GM23338 (cell line): ENCODE measurements at regions not wholly inside any gene's neighbourhood (a gene's known extent, or its start where the extent isn't known, plus 50 kb on each side); places are given as distances from the start of the nearest gene placed in this dataset.

Experiments
- ATAC-seq: fragments of 200-7000 bp; cut with Tn5 transposase; 3 replicates; pipeline ENCODE4 v1.9.1; 2020
- DNase-seq: peaks from one replicate; pipeline ENCODE4 v3.0.0-alpha.2; 2015; ENCODE audit warnings: low spot score
- H2AFZ ChIP-seq: fragments of 200-600 bp; sonication (generic); 2 replicates; pipeline ENCODE4 v1.8.0; 2016; ENCODE audit warnings: antibody characterized with exemption, mild to moderate bottlenecking, moderate library complexity
- H3F3A ChIP-seq: fragments of 200-600 bp; sonication (generic); replicated peaks from 2 replicates; pipeline ENCODE4 v1.8.0; 2017; ENCODE audit warnings: antibody characterized with exemption, mixed run types, low read depth
- H3K27ac ChIP-seq: fragments of 200-600 bp; sonication (generic); 2 replicates; pipeline ENCODE4 v1.6.1; 2016; ENCODE audit warnings: low read depth
- H3K27me3 ChIP-seq: fragments of 200-600 bp; sonication (generic); 2 replicates; pipeline ENCODE4 v1.8.0; 2016; ENCODE audit warnings: mild to moderate bottlenecking, mixed run types, moderate library complexity; ENCODE audit not compliant: insufficient read depth
- H3K36me3 ChIP-seq: fragments of 200-600 bp; sonication (generic); 2 replicates; pipeline ENCODE4 v1.8.0; 2016; ENCODE audit warnings: mild to moderate bottlenecking; ENCODE audit not compliant: insufficient read depth
- H3K4me1 ChIP-seq: fragments of 200-600 bp; sonication (generic); 2 replicates; pipeline ENCODE4 v1.8.0; 2016; ENCODE audit warnings: mild to moderate bottlenecking, moderate library complexity; ENCODE audit not compliant: insufficient read depth
- H3K4me2 ChIP-seq: fragments of 200-600 bp; sonication (generic); 2 replicates; pipeline ENCODE4 v1.7.1; 2017; ENCODE audit warnings: mixed run types
- H3K4me3 ChIP-seq: fragments of 200-600 bp; sonication (generic); 2 replicates; pipeline ENCODE4 v1.6.1; 2016; ENCODE audit warnings: mixed run types
- H3K79me2 ChIP-seq: fragments of 200-600 bp; sonication (generic); replicated peaks from 2 replicates; pipeline ENCODE4 v1.8.0; 2017; ENCODE audit warnings: mild to moderate bottlenecking; ENCODE audit not compliant: insufficient read depth
- H3K9me2 ChIP-seq: fragments of 200-600 bp; sonication (generic); 2 replicates; pipeline ENCODE4 v1.8.0; 2017; ENCODE audit not compliant: insufficient read depth
- H4K20me1 ChIP-seq: fragments of 200-600 bp; sonication (generic); replicated peaks from 2 replicates; pipeline ENCODE4 v1.8.0; 2017; ENCODE audit warnings: mild to moderate bottlenecking; ENCODE audit not compliant: insufficient read depth
- H3K27ac Mint-ChIP-seq: 2 replicates; pipeline ENCODE4 v1.8.0; 2020; ENCODE audit warnings: inconsistent platforms, mild to moderate bottlenecking, moderate library complexity, mixed read lengths
- H3K27me3 Mint-ChIP-seq: 3 replicates; pipeline ENCODE4 v1.8.0; 2022; ENCODE audit warnings: low read depth, mild to moderate bottlenecking, moderate library complexity, mixed read lengths, inconsistent platforms; ENCODE audit not compliant: insufficient read depth, poor library complexity
- H3K36me3 Mint-ChIP-seq: 3 replicates; pipeline ENCODE4 v1.8.0; 2021; ENCODE audit warnings: low read depth, mild to moderate bottlenecking, inconsistent platforms, moderate library complexity, mixed read lengths
- H3K4me1 Mint-ChIP-seq: 3 replicates; pipeline ENCODE4 v1.8.0; 2020; ENCODE audit warnings: mild to moderate bottlenecking, inconsistent platforms, mixed read lengths
- H3K4me3 Mint-ChIP-seq: 3 replicates; pipeline ENCODE4 v1.8.0; 2021; ENCODE audit warnings: moderate library complexity, mild to moderate bottlenecking, inconsistent platforms, mixed read lengths
- H3K9me3 Mint-ChIP-seq: 3 replicates; pipeline ENCODE4 v1.8.0; 2020; ENCODE audit warnings: moderate library complexity, mild to moderate bottlenecking, inconsistent platforms, mixed read lengths
- CTCF ChIP-seq, 2 experiments: fragments of 200-600 bp in 1 of 2; sonication (generic) in 1 of 2; conservative IDR thresholded peaks; 2 replicates each; pipeline versions ENCODE4 v1.5.1 to v1.6.1; 2016 to 2017; ENCODE audit warnings: antibody characterized with exemption in 2 of 2, low read depth in 2 of 2, mild to moderate bottlenecking in 2 of 2, moderate library complexity in 1 of 2
- EZH2 ChIP-seq: fragments of 200-600 bp; sonication (generic); IDR thresholded peaks from one replicate; pipeline ENCODE4 v1.8.0; 2017; ENCODE audit warnings: antibody characterized with exemption, mild to moderate bottlenecking, low read depth; ENCODE audit not compliant: unreplicated experiment
- EZH2phosphoT487 ChIP-seq: fragments of 200-600 bp; sonication (generic); IDR thresholded peaks from one replicate; pipeline ENCODE4 v1.8.1; 2018; ENCODE audit warnings: antibody characterized with exemption; ENCODE audit not compliant: unreplicated experiment
- JUNB ChIP-seq: IDR thresholded peaks from one replicate; pipeline ENCODE4 v1.6.1; 2016; ENCODE audit warnings: antibody characterized with exemption; ENCODE audit not compliant: unreplicated experiment
- ZNF462 ChIP-seq: fragments of 250-450 bp; sonication (Bioruptor Pico); IDR thresholded peaks from 2 replicates; pipeline ENCODE4 v1.5.0; 2020; ENCODE audit warnings: mild to moderate bottlenecking, moderate library complexity

GRCh38 chr9:16309082-16309468, 561.4 kb downstream of the BNC2 start:
- H4K20me1 ChIP-seq, result no peaks in the 10 kb centered on the region
- TF ChIP-seq EZH2, result no peak
- TF ChIP-seq CTCF (conservative IDR thresholded peaks at IDR 0.05; ENCODE audit: low read depth in 2 of 2), result no peak
- no peak for TF ChIP-seq EZH2phosphoT487
- no peak for TF ChIP-seq JUNB
- TF ChIP-seq ZNF462, result no peak
- no peak overlapping the region for H3K4me3 ChIP-seq
- Mint-ChIP-seq H3K4me1 (peaks cover 15% of the 10 kb centered on the region), H3K4me3 (no peak overlapping the region), H3K27ac (no peak overlapping the region), H3K27me3 (no peaks in the 10 kb centered on the region), H3K9me3 (no peaks in the 10 kb centered on the region), H3K36me3 (no peaks in the 10 kb centered on the region)
- peaks cover 8% of the 10 kb centered on the region; the same call in 1 of the 2 replicates for H3K4me1 ChIP-seq
- no peak overlapping the region for H3K27ac ChIP-seq
- H3K4me2 ChIP-seq, result no peak overlapping the region
- H3K36me3 ChIP-seq, result no peaks in the 10 kb centered on the region
- no peak for ATAC-seq
- peaks cover 10% of the 10 kb centered on the region for H3K9me2 ChIP-seq
- no peaks in the 10 kb centered on the region for H3K27me3 ChIP-seq
- peak overlapping the region; percentile 92 for H2AFZ ChIP-seq
- no peaks in the 10 kb centered on the region for H3K79me2 ChIP-seq
- no peaks in the 10 kb centered on the region for H3F3A ChIP-seq
- no peak for DNase-seq
